ENCODE measurements at regions not wholly inside any gene's neighbourhood (a gene's known extent, or its start where the extent isn't known, plus 50 kb on each side); places are given as distances from the start of the nearest gene placed in this dataset.

GRCh38 chr10:113409175-113409574 is 143.7 kb upstream of the HABP2 start:
- H2AFZ ChIP-seq (ENCODE audit: low read depth, low read length, poor library complexity, severe bottlenecking): no peak overlapping the region
- ChIA-PET RAD21 (ENCODE audit: low non-redundant PET in 1 of 2, low total read pairs in 2 of 2, uncharacterized antibody in 2 of 2, unreplicated experiment in 2 of 2) (no interaction called here), CTCF (no interaction called here), POLR2A (no interaction called here)
- no peaks in the 10 kb centered on the region for H3K9me3 ChIP-seq (ENCODE audit: control insufficient read depth in 1 of 2, insufficient read depth in 1 of 2, low read depth in 1 of 2, low read length in 2 of 2)
- peaks cover 44% of the 10 kb centered on the region; the same call in 1 of the 2 replicates for H3K27me3 ChIP-seq (ENCODE audit: insufficient read depth, low read length)
- ATAC-seq (no peak), DNase-seq (ENCODE audit: low read depth, low spot score) (no peak)
- no peak overlapping the region for H3K9ac ChIP-seq (ENCODE audit: low read length)
- BruUV-seq (replicated peaks): no TSS peak
- no peaks in the 10 kb centered on the region for H3K36me3 ChIP-seq (ENCODE audit: control insufficient read depth in 1 of 2, insufficient read depth in 2 of 2, low read length in 2 of 2)
- H3K4me1 ChIP-seq (ENCODE audit: control insufficient read depth in 1 of 2, insufficient read depth in 2 of 2, low read length in 2 of 2): no peaks in the 10 kb centered on the region
- TF ChIP-seq JUND (IDR thresholded peaks at IDR 0.05) (no peak), MAX (IDR thresholded peaks at IDR 0.05) (no peak), CBX3 (IDR thresholded peaks at IDR 0.05; ENCODE audit: low read depth) (no peak), ZNF274 (IDR thresholded peaks at IDR 0.05; ENCODE audit: low read depth, low read length) (no peak), RAD21 (IDR thresholded peaks at IDR 0.05; ENCODE audit: low read depth) (no peak), EZH2phosphoT487 (IDR thresholded peaks at IDR 0.05; ENCODE audit: borderline replicate concordance) (no peak)
- TF ChIP-seq, protein P1, sequence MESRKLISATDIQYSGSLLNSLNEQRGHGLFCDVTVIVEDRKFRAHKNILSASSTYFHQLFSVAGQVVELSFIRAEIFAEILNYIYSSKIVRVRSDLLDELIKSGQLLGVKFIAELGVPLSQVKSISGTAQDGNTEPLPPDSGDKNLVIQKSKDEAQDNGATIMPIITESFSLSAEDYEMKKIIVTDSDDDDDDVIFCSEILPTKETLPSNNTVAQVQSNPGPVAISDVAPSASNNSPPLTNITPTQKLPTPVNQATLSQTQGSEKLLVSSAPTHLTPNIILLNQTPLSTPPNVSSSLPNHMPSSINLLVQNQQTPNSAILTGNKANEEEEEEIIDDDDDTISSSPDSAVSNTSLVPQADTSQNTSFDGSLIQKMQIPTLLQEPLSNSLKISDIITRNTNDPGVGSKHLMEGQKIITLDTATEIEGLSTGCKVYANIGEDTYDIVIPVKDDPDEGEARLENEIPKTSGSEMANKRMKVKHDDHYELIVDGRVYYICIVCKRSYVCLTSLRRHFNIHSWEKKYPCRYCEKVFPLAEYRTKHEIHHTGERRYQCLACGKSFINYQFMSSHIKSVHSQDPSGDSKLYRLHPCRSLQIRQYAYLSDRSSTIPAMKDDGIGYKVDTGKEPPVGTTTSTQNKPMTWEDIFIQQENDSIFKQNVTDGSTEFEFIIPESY (IDR thresholded peaks at IDR 0.05; ENCODE audit: extremely low read depth, insufficient replicate concordance, low read length): no peak
- no peak overlapping the region for H3K4me3 ChIP-seq (replicated peaks in 1 of 2; ENCODE audit: low read depth in 1 of 2, low read length in 2 of 2)
- no peaks in the 10 kb centered on the region for H3K79me2 ChIP-seq (ENCODE audit: insufficient read depth, low read length)
- H3K9me2 ChIP-seq (ENCODE audit: insufficient read depth): no peaks in the 10 kb centered on the region
- intact Hi-C loops (cut with micrococcal nuclease): no loop called here
- no peak overlapping the region for H3K4me2 ChIP-seq (ENCODE audit: low read length)
- no peak overlapping the region for H3K27ac ChIP-seq (ENCODE audit: low read depth, low read length)
- no peaks in the 10 kb centered on the region for H4K20me1 ChIP-seq (ENCODE audit: insufficient read depth)

- no TSS peak for BruUV-seq (replicated peaks)
- Histone ChIP-seq H3K9ac (ENCODE audit: low read length) (no peak overlapping the region), H3K9me3 (ENCODE audit: control insufficient read depth in 1 of 2, insufficient read depth in 1 of 2, low read depth in 1 of 2, low read length in 2 of 2) (no peaks in the 10 kb centered on the region), H3K79me2 (ENCODE audit: insufficient read depth, low read length) (no peaks in the 10 kb centered on the region), H3K4me1 (ENCODE audit: control insufficient read depth in 1 of 2, insufficient read depth in 2 of 2, low read length in 2 of 2) (no peaks in the 10 kb centered on the region), H3K4me3 (replicated peaks in 1 of 2; ENCODE audit: low read depth in 1 of 2, low read length in 2 of 2) (no peak overlapping the region), H3K27me3 (ENCODE audit: insufficient read depth, low read length) (peaks cover 49% of the 10 kb centered on the region; the same call in 1 of the 2 replicates), H4K20me1 (ENCODE audit: insufficient read depth) (no peaks in the 10 kb centered on the region), H3K27ac (ENCODE audit: low read depth, low read length) (no peak overlapping the region), H2AFZ (ENCODE audit: low read depth, low read length, poor library complexity, severe bottlenecking) (no peak overlapping the region), H3K4me2 (ENCODE audit: low read length) (no peak overlapping the region), H3K36me3 (ENCODE audit: control insufficient read depth in 1 of 2, insufficient read depth in 2 of 2, low read length in 2 of 2) (no peaks in the 10 kb centered on the region), H3K9me2 (ENCODE audit: insufficient read depth) (no peaks in the 10 kb centered on the region)
- ChIA-PET RAD21 (ENCODE audit: low non-redundant PET in 1 of 2, low total read pairs in 2 of 2, uncharacterized antibody in 2 of 2, unreplicated experiment in 2 of 2) (no interaction called here), CTCF (no interaction called here), POLR2A (no interaction called here)
- ATAC-seq: no peak
- DNase-seq (ENCODE audit: low read depth, low spot score): no peak
- intact Hi-C loops (cut with micrococcal nuclease): no loop called here
- no peak for TF ChIP-seq ZNF274 (IDR thresholded peaks at IDR 0.05; ENCODE audit: low read depth, low read length)
- no peak for TF ChIP-seq CBX3 (IDR thresholded peaks at IDR 0.05; ENCODE audit: low read depth)
- no peak for TF ChIP-seq EZH2phosphoT487 (IDR thresholded peaks at IDR 0.05; ENCODE audit: borderline replicate concordance)
- TF ChIP-seq EZH2 (IDR thresholded peaks at IDR 0.05): no peak
- TF ChIP-seq, protein P2, sequence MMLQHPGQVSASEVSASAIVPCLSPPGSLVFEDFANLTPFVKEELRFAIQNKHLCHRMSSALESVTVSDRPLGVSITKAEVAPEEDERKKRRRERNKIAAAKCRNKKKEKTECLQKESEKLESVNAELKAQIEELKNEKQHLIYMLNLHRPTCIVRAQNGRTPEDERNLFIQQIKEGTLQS (IDR thresholded peaks at IDR 0.05): no peak
- TF ChIP-seq, protein P3, sequence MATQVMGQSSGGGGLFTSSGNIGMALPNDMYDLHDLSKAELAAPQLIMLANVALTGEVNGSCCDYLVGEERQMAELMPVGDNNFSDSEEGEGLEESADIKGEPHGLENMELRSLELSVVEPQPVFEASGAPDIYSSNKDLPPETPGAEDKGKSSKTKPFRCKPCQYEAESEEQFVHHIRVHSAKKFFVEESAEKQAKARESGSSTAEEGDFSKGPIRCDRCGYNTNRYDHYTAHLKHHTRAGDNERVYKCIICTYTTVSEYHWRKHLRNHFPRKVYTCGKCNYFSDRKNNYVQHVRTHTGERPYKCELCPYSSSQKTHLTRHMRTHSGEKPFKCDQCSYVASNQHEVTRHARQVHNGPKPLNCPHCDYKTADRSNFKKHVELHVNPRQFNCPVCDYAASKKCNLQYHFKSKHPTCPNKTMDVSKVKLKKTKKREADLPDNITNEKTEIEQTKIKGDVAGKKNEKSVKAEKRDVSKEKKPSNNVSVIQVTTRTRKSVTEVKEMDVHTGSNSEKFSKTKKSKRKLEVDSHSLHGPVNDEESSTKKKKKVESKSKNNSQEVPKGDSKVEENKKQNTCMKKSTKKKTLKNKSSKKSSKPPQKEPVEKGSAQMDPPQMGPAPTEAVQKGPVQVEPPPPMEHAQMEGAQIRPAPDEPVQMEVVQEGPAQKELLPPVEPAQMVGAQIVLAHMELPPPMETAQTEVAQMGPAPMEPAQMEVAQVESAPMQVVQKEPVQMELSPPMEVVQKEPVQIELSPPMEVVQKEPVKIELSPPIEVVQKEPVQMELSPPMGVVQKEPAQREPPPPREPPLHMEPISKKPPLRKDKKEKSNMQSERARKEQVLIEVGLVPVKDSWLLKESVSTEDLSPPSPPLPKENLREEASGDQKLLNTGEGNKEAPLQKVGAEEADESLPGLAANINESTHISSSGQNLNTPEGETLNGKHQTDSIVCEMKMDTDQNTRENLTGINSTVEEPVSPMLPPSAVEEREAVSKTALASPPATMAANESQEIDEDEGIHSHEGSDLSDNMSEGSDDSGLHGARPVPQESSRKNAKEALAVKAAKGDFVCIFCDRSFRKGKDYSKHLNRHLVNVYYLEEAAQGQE (IDR thresholded peaks at IDR 0.05; ENCODE audit: low read depth): no peak
- no peak for TF ChIP-seq YY1 (IDR thresholded peaks at IDR 0.05; ENCODE audit: extremely low read depth, insufficient replicate concordance, low read depth, low read length)
- TF ChIP-seq JUND (IDR thresholded peaks at IDR 0.05): no peak
- no peak for TF ChIP-seq EGR1 (IDR thresholded peaks at IDR 0.05; ENCODE audit: low read depth)
- TF ChIP-seq SP1 (IDR thresholded peaks at IDR 0.05; ENCODE audit: low read depth): no peak
- no peak for TF ChIP-seq ELF1 (IDR thresholded peaks at IDR 0.05; ENCODE audit: borderline replicate concordance, low read depth)
- no peak for TF ChIP-seq POLR2AphosphoS5 (IDR thresholded peaks at IDR 0.05; ENCODE audit: low read depth, low read length)
- TF ChIP-seq POLR2A (IDR thresholded peaks at IDR 0.05; ENCODE audit: borderline replicate concordance, extremely low read depth, insufficient read depth, insufficient read length): no peak
- no peak for TF ChIP-seq SIN3A (IDR thresholded peaks at IDR 0.05; ENCODE audit: low read depth)
Measured at GRCh38 chr10:113410618-113411017, 142.2 kb upstream of the HABP2 start.
